SK-N-SH treated with all-trans-retinoic acid at 6 μM for 48 hours (cell line): ENCODE measurements at regions not wholly inside any gene's neighbourhood (a gene's known extent, or its start where the extent isn't known, plus 50 kb on each side); places are given as distances from the start of the nearest gene placed in this dataset.

ENCODE experiments used
- ATAC-seq: fragments of 200-7000 bp; cut with Tn5 transposase; 3 replicates; pipeline ENCODE4 v1.9.1; 2020; ENCODE audit warnings: mild to moderate bottlenecking, moderate library complexity
- ARNTL ChIP-seq: fragments of 450-650 bp; formaldehyde crosslinking; IDR thresholded peaks from 2 replicates; pipeline ENCODE4 v1.5.0; 2020; ENCODE audit warnings: low read depth, mild to moderate bottlenecking, moderate library complexity, borderline replicate concordance
- CSDC2 ChIP-seq: fragments of 250-450 bp; sonication (Bioruptor Pico); IDR thresholded peaks from 2 replicates; pipeline ENCODE4 v1.5.0; 2020; ENCODE audit warnings: mild to moderate bottlenecking, moderate library complexity
- ESRRG ChIP-seq: fragments of 250-450 bp; sonication (Bioruptor Pico); IDR thresholded peaks from 2 replicates; pipeline ENCODE4 v1.6.1; 2021; ENCODE audit warnings: mild to moderate bottlenecking
- GLIS3 ChIP-seq: fragments of 250-450 bp; sonication (Bioruptor Pico); IDR thresholded peaks from 2 replicates; pipeline ENCODE4 v1.5.0; 2020; ENCODE audit warnings: mild to moderate bottlenecking, moderate library complexity
- ISL1 ChIP-seq: fragments of 250-450 bp; sonication (Bioruptor Pico); IDR thresholded peaks from 2 replicates; pipeline ENCODE4 v2.1.2; 2022; ENCODE audit warnings: mild to moderate bottlenecking, moderate library complexity
- OSR1 ChIP-seq: fragments of 250-450 bp; sonication (Bioruptor Pico); IDR thresholded peaks from 2 replicates; pipeline ENCODE4 v1.8.0; 2022; ENCODE audit warnings: moderate library complexity, mild to moderate bottlenecking, inconsistent platforms
- RARB ChIP-seq: fragments of 250-450 bp; sonication (Bioruptor Pico); IDR thresholded peaks from 2 replicates; pipeline ENCODE4 v1.8.0; 2021; ENCODE audit warnings: mild to moderate bottlenecking, moderate library complexity
- TCF4 ChIP-seq: fragments of 250-450 bp; sonication (Bioruptor Pico); IDR thresholded peaks from 2 replicates; pipeline ENCODE4 v1.8.0; 2021; ENCODE audit warnings: mild to moderate bottlenecking, moderate library complexity, borderline replicate concordance
- TOX ChIP-seq: fragments of 250-450 bp; sonication (Bioruptor Pico); IDR thresholded peaks from 2 replicates; pipeline ENCODE4 v1.8.0; 2021; ENCODE audit warnings: mild to moderate bottlenecking, moderate library complexity, borderline replicate concordance
- ZC3H10 ChIP-seq: fragments of 250-450 bp; sonication (Bioruptor Pico); IDR thresholded peaks from 2 replicates; pipeline ENCODE4 v1.5.1; 2021; ENCODE audit warnings: mild to moderate bottlenecking, moderate library complexity
- ZFP3 ChIP-seq: fragments of 250-450 bp; sonication (Bioruptor Pico); IDR thresholded peaks from 2 replicates; pipeline ENCODE4 v1.5.0; 2020; ENCODE audit warnings: mild to moderate bottlenecking, moderate library complexity
- ZNF565 ChIP-seq: fragments of 450-650 bp; formaldehyde crosslinking; conservative IDR thresholded peaks from 2 replicates; pipeline ENCODE4 v1.5.0; 2020; ENCODE audit warnings: low read depth, mild to moderate bottlenecking, moderate library complexity
- ZNF70 ChIP-seq: fragments of 450-650 bp; formaldehyde crosslinking; IDR thresholded peaks from 2 replicates; pipeline ENCODE4 v1.5.0; 2020; ENCODE audit warnings: mild to moderate bottlenecking, moderate library complexity
- ZNF8 ChIP-seq: fragments of 450-650 bp; formaldehyde crosslinking; IDR thresholded peaks from 2 replicates; pipeline ENCODE4 v1.5.0; 2020; ENCODE audit warnings: mild to moderate bottlenecking, moderate library complexity
- TF ChIP-seq, protein P1 (sequence below): fragments of 250-450 bp; sonication (Bioruptor Pico); IDR thresholded peaks from 2 replicates; pipeline ENCODE4 v1.8.0; 2021; ENCODE audit warnings: low read depth, mild to moderate bottlenecking, moderate library complexity, borderline replicate concordance
- TF ChIP-seq, protein P2 (sequence below): fragments of 250-450 bp; sonication (Bioruptor Pico); IDR thresholded peaks from 2 replicates; pipeline ENCODE4 v1.5.0; 2020; ENCODE audit warnings: mild to moderate bottlenecking, moderate library complexity
- TF ChIP-seq, protein P3 (sequence below): fragments of 250-450 bp; sonication (Bioruptor Pico); IDR thresholded peaks from 2 replicates; pipeline ENCODE4 v1.5.1; 2021; ENCODE audit warnings: mild to moderate bottlenecking, moderate library complexity
- TF ChIP-seq, protein P4 (sequence below): fragments of 250-450 bp; sonication (Bioruptor Pico); IDR thresholded peaks from 2 replicates; pipeline ENCODE4 v1.5.1; 2020; ENCODE audit warnings: low read depth, mild to moderate bottlenecking, moderate library complexity
- TF ChIP-seq, protein P5 (sequence below): fragments of 250-450 bp; sonication (Bioruptor Pico); IDR thresholded peaks from 2 replicates; pipeline ENCODE4 v1.8.0; 2020; ENCODE audit warnings: mild to moderate bottlenecking, moderate library complexity, borderline replicate concordance

DNA sequence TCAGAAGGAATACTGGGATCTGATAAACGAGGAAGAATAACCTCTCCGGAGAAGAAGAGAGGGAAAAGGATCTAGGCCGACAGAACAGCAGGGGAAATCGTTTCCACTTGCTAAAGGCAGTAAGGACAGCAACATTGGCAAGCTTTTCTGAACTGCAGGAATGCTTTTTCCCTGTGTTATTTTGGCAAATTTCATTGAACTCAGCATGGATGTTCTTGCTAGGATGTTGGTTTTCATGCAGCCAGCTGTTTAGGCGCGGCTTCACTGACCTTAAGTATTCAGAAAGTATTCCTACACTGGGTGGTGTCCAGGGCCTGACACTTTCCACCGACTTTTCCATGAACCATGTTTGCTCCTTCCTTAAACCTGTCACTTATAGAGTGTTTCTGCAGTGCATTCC, 489.7 kb downstream of the CNTN3 start:
- no peak for TF ChIP-seq ZNF8
- no peak for TF ChIP-seq OSR1 (CRISPR knock-in tag)
- TF ChIP-seq TOX (CRISPR knock-in tag) = no peak
- TF ChIP-seq ZNF70 (CRISPR knock-in tag) = no peak
- TF ChIP-seq, protein P1, sequence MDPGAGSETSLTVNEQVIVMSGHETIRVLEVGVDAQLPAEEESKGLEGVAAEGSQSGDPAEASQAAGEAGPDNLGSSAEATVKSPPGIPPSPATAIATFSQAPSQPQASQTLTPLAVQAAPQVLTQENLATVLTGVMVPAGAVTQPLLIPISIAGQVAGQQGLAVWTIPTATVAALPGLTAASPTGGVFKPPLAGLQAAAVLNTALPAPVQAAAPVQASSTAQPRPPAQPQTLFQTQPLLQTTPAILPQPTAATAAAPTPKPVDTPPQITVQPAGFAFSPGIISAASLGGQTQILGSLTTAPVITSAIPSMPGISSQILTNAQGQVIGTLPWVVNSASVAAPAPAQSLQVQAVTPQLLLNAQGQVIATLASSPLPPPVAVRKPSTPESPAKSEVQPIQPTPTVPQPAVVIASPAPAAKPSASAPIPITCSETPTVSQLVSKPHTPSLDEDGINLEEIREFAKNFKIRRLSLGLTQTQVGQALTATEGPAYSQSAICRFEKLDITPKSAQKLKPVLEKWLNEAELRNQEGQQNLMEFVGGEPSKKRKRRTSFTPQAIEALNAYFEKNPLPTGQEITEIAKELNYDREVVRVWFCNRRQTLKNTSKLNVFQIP = no peak
- TF ChIP-seq ARNTL (CRISPR knock-in tag) = no peak
- no peak for ATAC-seq

DNA sequence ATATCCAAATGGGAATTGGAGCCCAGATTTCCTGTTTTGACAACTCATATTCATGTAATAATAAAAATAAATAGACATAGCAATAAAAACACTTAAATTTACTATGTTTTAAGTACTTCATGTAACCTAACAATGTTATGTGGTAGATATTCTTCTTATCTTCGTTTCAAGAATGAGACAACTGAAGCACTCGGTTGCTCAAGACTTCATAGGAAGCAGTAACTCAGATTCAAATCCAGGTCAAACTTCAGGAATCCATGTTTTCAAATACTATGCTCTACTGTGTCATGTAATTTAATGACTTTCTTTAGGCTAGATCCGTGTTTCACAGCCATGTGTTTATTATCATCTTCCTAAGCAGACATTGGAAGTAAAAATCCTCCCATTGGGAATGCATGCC, 492.2 kb downstream of the CNTN3 start:
- ATAC-seq = no peak
- TF ChIP-seq, protein P2, sequence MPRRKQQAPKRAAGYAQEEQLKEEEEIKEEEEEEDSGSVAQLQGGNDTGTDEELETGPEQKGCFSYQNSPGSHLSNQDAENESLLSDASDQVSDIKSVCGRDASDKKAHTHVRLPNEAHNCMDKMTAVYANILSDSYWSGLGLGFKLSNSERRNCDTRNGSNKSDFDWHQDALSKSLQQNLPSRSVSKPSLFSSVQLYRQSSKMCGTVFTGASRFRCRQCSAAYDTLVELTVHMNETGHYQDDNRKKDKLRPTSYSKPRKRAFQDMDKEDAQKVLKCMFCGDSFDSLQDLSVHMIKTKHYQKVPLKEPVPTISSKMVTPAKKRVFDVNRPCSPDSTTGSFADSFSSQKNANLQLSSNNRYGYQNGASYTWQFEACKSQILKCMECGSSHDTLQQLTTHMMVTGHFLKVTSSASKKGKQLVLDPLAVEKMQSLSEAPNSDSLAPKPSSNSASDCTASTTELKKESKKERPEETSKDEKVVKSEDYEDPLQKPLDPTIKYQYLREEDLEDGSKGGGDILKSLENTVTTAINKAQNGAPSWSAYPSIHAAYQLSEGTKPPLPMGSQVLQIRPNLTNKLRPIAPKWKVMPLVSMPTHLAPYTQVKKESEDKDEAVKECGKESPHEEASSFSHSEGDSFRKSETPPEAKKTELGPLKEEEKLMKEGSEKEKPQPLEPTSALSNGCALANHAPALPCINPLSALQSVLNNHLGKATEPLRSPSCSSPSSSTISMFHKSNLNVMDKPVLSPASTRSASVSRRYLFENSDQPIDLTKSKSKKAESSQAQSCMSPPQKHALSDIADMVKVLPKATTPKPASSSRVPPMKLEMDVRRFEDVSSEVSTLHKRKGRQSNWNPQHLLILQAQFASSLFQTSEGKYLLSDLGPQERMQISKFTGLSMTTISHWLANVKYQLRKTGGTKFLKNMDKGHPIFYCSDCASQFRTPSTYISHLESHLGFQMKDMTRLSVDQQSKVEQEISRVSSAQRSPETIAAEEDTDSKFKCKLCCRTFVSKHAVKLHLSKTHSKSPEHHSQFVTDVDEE (CRISPR knock-in tag) = no peak
- TF ChIP-seq, protein P3, sequence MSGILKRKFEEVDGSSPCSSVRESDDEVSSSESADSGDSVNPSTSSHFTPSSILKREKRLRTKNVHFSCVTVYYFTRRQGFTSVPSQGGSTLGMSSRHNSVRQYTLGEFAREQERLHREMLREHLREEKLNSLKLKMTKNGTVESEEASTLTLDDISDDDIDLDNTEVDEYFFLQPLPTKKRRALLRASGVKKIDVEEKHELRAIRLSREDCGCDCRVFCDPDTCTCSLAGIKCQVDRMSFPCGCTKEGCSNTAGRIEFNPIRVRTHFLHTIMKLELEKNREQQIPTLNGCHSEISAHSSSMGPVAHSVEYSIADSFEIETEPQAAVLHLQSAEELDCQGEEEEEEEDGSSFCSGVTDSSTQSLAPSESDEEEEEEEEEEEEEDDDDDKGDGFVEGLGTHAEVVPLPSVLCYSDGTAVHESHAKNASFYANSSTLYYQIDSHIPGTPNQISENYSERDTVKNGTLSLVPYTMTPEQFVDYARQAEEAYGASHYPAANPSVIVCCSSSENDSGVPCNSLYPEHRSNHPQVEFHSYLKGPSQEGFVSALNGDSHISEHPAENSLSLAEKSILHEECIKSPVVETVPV = no peak
- TF ChIP-seq ZNF565 (no peak), TOX (CRISPR knock-in tag) (no peak), ZNF70 (CRISPR knock-in tag) (no peak), ISL1 (CRISPR knock-in tag) (no peak), ZNF8 (no peak), ARNTL (CRISPR knock-in tag) (no peak), ZC3H10 (no peak), CSDC2 (CRISPR knock-in tag) (no peak), ZFP3 (CRISPR knock-in tag) (no peak), ESRRG (CRISPR knock-in tag) (no peak)
- TF ChIP-seq, protein P4, sequence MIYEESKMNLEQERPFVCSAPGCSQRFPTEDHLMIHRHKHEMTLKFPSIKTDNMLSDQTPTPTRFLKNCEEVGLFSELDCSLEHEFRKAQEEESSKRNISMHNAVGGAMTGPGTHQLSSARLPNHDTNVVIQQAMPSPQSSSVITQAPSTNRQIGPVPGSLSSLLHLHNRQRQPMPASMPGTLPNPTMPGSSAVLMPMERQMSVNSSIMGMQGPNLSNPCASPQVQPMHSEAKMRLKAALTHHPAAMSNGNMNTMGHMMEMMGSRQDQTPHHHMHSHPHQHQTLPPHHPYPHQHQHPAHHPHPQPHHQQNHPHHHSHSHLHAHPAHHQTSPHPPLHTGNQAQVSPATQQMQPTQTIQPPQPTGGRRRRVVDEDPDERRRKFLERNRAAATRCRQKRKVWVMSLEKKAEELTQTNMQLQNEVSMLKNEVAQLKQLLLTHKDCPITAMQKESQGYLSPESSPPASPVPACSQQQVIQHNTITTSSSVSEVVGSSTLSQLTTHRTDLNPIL (CRISPR knock-in tag) = no peak
- TF ChIP-seq, protein P1 = no peak
- TF ChIP-seq, protein P5, sequence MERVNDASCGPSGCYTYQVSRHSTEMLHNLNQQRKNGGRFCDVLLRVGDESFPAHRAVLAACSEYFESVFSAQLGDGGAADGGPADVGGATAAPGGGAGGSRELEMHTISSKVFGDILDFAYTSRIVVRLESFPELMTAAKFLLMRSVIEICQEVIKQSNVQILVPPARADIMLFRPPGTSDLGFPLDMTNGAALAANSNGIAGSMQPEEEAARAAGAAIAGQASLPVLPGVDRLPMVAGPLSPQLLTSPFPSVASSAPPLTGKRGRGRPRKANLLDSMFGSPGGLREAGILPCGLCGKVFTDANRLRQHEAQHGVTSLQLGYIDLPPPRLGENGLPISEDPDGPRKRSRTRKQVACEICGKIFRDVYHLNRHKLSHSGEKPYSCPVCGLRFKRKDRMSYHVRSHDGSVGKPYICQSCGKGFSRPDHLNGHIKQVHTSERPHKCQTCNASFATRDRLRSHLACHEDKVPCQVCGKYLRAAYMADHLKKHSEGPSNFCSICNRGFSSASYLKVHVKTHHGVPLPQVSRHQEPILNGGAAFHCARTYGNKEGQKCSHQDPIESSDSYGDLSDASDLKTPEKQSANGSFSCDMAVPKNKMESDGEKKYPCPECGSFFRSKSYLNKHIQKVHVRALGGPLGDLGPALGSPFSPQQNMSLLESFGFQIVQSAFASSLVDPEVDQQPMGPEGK = no peak
- TF ChIP-seq, all 23 proteins: peak for 0

DNA sequence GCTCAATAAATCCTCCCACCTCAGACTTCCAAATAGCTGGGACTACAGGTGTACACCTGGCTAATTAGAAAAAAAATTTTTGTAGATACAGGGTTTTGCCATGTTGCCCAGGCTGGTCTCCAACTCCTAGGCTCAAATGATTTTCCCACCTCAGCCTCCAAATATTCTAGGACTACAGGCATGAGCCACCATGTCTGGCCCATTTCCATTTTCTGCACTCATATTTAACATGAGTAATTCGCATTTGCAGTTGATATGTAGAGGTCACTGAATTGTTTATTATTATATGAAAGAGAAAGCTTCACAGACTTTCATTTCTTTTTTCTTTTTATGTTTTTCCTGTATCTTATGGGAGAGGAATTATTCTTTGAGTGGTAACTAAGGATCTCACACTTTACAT, 492.7 kb downstream of the CNTN3 start:
- ATAC-seq = no peak
- TF ChIP-seq ZC3H10 = no peak
- TF ChIP-seq, protein P4 (CRISPR knock-in tag) = no peak
- TF ChIP-seq RARB = no peak
- TF ChIP-seq TCF4 (CRISPR knock-in tag) = no peak
- TF ChIP-seq, protein P5 = no peak
- TF ChIP-seq, protein P3 = no peak
- TF ChIP-seq GLIS3 (CRISPR knock-in tag) = no peak
